Mesothelial cell of epicardium (in vitro differentiated cells): ENCODE measurements at regions not wholly inside any gene's neighbourhood (a gene's known extent, or its start where the extent isn't known, plus 50 kb on each side); places are given as distances from the start of the nearest gene placed in this dataset.
"Not testable (repeated sequence)": the region's sequence is repeated elsewhere in the genome, so short reads cannot be mapped to it uniquely, and the experiment has no call there.

Experiments used
- DNase-seq, 2 experiments: peaks; one replicate each; pipeline ENCODE4 v3.0.0; 2021; ENCODE audit warnings: low spot score in 2 of 2; ENCODE audit not compliant: unreplicated experiment in 2 of 2
- H3K27ac Mint-ChIP-seq: 2 replicates; pipeline ENCODE4 v1.8.0; 2021; ENCODE audit warnings: mixed read lengths
- H3K27me3 Mint-ChIP-seq: 2 replicates; pipeline ENCODE4 v1.8.0; 2021; ENCODE audit warnings: low read depth, mixed read lengths
- H3K36me3 Mint-ChIP-seq: 2 replicates; pipeline ENCODE4 v1.8.0; 2021; ENCODE audit warnings: mixed read lengths
- H3K4me1 Mint-ChIP-seq: 2 replicates; pipeline ENCODE4 v1.8.0; 2021; ENCODE audit warnings: mixed read lengths
- H3K4me3 Mint-ChIP-seq: 2 replicates; pipeline ENCODE4 v1.8.0; 2021; ENCODE audit warnings: mild to moderate bottlenecking, moderate library complexity, mixed read lengths
- H3K9me3 Mint-ChIP-seq: 2 replicates; pipeline ENCODE4 v1.8.0; 2021; ENCODE audit warnings: mixed read lengths
- CTCF ChIP-seq: fragments of 200-600 bp; sonication (generic); IDR thresholded peaks from one replicate; pipeline ENCODE4 v1.5.0; 2021; ENCODE audit warnings: antibody characterized with exemption; ENCODE audit not compliant: unreplicated experiment

- peaks cover 56% of the 10 kb centered on the region for H3K9me3 Mint-ChIP-seq
- H3K4me1 Mint-ChIP-seq = peaks cover 7% of the 10 kb centered on the region
- H3K27me3 Mint-ChIP-seq = no peaks in the 10 kb centered on the region
- peak overlapping the region; percentile 92 for H3K27ac Mint-ChIP-seq
- DNase-seq = no peak
- peaks cover 13% of the 10 kb centered on the region for H3K36me3 Mint-ChIP-seq
- TF ChIP-seq CTCF = no peak
- H3K4me3 Mint-ChIP-seq = no peak overlapping the region
These were observed 308.6 kb upstream of the RPS23 start for GRCh38 chr5:82586661-82587310.

GRCh38 chr5:82586181-82586580 lies 308.0 kb upstream of the RPS23 start:
- Mint-ChIP-seq H3K36me3 (peaks cover 13% of the 10 kb centered on the region), H3K4me1 (peaks cover 7% of the 10 kb centered on the region), H3K27me3 (no peaks in the 10 kb centered on the region), H3K4me3 (no peak overlapping the region), H3K27ac (peak overlapping the region; percentile 92), H3K9me3 (peaks cover 56% of the 10 kb centered on the region)
- TF ChIP-seq CTCF = no peak
- no peak for DNase-seq

GRCh38 chr5:82584631-82585030 lies 306.5 kb upstream of the RPS23 start:
- H3K36me3 Mint-ChIP-seq = peaks cover 5% of the 10 kb centered on the region
- H3K4me3 Mint-ChIP-seq = no peak overlapping the region
- H3K4me1 Mint-ChIP-seq = peaks cover 7% of the 10 kb centered on the region
- no peak for TF ChIP-seq CTCF
- DNase-seq = no peak
- H3K27me3 Mint-ChIP-seq = no peaks in the 10 kb centered on the region
- peaks cover 56% of the 10 kb centered on the region for H3K9me3 Mint-ChIP-seq
- no peak overlapping the region for H3K27ac Mint-ChIP-seq

- not testable (repeated sequence) for DNase-seq, H3K27ac Mint-ChIP-seq, H3K4me1 Mint-ChIP-seq, H3K36me3 Mint-ChIP-seq, H3K4me3 Mint-ChIP-seq, H3K27me3 Mint-ChIP-seq
- H3K9me3 Mint-ChIP-seq = peaks cover 49% of the 10 kb centered on the region
These were observed 305.2 kb upstream of the RPS23 start for GRCh38 chr5:82583331-82583730.

- no peak for TF ChIP-seq CTCF
- no peak for DNase-seq
- H3K9me3 Mint-ChIP-seq = peaks cover 37% of the 10 kb centered on the region
- H3K27me3 Mint-ChIP-seq = no peaks in the 10 kb centered on the region
- H3K4me3 Mint-ChIP-seq = no peak overlapping the region
- H3K36me3 Mint-ChIP-seq = no peaks in the 10 kb centered on the region
- H3K4me1 Mint-ChIP-seq = no peaks in the 10 kb centered on the region
- no peak overlapping the region for H3K27ac Mint-ChIP-seq
These were observed 286.8 kb upstream of the RPS23 start for GRCh38 chr5:82564963-82565362.

- Mint-ChIP-seq H3K36me3 (no peaks in the 10 kb centered on the region), H3K27ac (no peak overlapping the region)
These were observed 285.6 kb upstream of the RPS23 start for GRCh38 chr5:82563745-82564144.

More at GRCh38 chr5:82563745-82564144, 285.6 kb upstream of the RPS23 start:
- Mint-ChIP-seq H3K9me3 (peaks cover 37% of the 10 kb centered on the region), H3K27me3 (no peaks in the 10 kb centered on the region), H3K4me3 (no peak overlapping the region), H3K4me1 (no peaks in the 10 kb centered on the region)
- no peak for TF ChIP-seq CTCF
- no peak for DNase-seq
